HG03520 (cell line): ENCODE measurements at regions not wholly inside any gene's neighbourhood (a gene's known extent, or its start where the extent isn't known, plus 50 kb on each side); places are given as distances from the start of the nearest gene placed in this dataset.
"Not testable (repeated sequence)": the region's sequence is repeated elsewhere in the genome, so short reads cannot be mapped to it uniquely, and the experiment has no call there.

ENCODE experiments used
- ATAC-seq: cut with Tn5 transposase; IDR thresholded peaks from one replicate; pipeline ENCODE4 v1.9.1; 2021; ENCODE audit warnings: mild to moderate bottlenecking, moderate library complexity; ENCODE audit not compliant: unreplicated experiment

GRCh38 chr21:10402461-10402860 is 118.9 kb upstream of the TPTE start:
- ATAC-seq: not testable (repeated sequence)

GRCh38 chr21:10405331-10405730 is 116.1 kb upstream of the TPTE start:
- ATAC-seq: not testable (repeated sequence)

DNA sequence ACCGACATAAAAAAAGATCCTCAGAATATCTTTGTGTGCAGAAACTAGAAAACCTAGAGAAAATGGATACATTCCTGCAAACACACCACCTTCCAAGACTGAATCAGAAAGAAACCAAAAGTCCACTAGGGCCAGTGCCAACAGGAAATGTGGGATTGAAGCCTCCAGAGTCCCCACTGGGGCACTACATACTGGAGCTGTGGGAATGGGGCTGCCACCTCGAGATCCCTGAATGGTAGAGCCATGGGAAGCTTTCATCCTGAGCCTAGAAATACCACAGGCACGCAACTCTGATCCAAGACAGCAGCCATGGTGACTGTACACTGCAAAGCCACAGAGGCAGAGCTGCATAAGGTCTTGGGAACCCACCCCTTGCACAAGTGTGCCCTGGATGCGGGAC is 111.6 kb upstream of the TPTE start:
- not testable (repeated sequence) for ATAC-seq

- ATAC-seq: not testable (repeated sequence)
Measured at GRCh38 chr21:10410354-10410929, 110.9 kb upstream of the TPTE start.

DNA sequence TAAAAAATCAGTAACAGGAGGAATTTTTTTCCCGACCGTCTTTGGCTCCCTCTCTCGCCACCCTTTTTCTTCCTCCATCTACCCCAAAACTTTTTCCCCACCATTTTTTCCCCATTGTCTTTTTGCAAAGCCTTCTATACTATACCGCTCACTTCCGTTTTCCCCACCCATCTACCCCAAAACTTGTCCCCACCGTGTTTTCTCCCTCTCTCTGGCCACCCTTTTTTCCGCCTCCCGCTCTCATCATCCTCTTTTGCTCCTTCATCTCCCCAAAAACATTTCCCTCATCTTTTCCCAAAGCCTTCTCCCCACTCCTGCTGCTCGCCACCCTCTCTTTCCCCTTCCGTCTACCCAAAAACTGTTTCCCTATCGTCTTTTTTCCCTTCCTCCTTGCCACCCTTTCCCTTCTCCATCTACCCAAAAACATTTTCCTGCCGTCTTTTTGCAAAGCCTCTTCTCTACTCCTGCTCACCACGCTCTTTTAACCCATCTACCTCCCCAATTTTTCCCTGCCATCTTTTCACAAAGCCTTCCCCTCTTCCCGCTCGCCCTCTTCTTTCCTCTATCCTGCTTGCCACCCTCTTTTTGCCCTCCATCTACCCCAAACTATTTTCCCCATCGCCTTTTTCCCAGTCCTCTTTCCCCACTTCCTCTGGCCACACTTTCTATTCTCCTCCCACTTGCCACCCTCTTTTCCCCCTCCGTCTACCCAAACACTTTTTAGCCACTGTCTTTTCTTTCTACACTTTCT is 109.4 kb upstream of the TPTE start:
- ATAC-seq: not testable (repeated sequence)

DNA sequence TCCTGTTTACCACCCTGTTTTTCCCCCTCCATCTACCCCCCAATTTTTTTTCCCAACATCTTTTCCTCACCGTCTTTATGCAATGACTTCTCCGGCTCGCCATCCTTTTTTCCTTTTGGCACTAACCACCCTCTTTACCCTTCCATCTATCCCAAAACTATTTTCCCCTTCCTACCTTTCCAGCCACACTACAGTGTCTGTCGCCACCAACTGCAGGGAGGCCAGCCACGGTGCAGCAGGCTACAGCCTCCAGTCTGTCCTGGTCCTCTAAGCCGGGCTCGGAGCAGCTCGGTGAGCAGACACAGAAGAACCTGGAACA is 108.5 kb upstream of the TPTE start:
- not testable (repeated sequence) for ATAC-seq

DNA sequence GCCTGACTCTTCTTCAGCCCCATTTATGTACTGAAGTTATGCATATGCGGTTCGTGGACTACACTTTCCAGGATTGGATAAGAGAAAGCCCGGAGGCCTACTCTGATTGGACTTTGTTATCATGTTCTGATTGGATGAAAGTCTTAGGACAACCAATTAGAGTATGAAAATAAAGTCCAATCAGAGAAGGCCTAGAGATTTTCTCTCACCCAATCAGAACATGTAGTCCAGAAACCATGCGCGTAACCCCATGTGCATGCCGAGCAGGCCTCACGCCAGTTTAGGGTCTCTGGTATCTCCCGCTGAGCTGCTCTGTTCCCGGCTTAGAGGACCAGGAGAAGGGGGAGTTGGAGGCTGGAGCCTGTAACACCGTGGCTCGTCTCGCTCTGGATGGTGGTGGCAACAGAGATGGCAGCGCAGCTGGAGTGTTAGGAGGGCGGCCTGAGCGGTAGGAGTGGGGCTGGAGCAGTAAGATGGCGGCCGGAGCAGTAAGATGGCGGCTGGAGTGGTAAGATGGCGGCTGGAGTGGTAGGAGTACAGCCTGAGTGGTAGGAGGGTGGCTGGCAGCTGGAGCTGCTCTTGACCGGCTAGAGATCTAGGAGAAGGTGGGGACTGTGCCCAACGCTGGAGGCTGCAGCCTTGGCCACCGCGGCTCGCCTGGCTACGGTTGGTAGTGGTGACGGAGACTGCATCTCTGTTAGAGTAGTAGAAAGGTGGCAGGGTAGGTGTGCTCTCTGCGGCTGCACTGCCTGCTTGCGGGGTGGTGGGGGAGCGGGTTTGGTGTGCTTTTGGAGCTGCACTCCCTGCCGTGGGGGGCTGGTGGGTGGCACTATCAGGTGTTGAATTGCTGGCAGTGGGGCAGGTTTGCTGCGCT is 107.9 kb upstream of the TPTE start:
- not testable (repeated sequence) for ATAC-seq

DNA sequence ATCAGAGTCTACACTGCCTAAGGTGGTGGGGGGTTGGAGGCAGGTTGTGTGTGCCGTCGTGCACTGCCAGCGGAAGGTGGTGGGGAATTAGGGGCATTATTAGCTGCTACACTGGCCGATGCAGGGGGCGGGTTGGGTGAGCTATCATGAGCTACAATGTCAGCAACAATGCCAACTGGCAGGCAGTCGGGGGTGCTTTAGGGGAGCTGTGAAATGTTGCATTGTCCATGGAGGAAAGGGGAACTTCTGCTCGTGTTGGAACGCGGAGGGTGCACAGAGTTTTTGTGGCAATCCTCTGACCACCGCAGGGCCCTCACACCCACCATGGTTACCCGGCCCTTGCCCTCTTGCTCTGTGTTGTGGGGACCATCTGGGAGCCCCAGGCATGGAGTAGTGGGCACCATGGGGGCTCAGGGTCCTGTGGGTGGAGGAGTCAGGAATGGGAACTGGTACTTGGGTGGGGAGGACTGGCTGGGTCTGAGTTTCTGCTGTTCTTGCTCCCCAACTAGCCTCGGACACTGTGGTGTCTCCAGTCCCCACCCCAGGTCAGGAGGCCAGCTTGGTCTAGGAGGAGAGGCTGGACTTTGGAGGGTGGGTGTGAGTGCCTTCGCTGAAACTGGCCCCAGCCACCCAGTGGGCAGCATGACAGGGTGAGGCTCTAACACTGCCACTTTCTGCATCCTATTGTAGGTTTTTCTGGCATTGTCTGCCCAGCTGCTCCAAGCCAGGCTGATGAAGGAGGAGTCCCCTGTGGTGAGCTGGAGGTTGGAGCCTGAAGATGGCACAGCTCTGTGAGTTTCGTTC is 107.1 kb upstream of the TPTE start:
- ATAC-seq: not testable (repeated sequence)

DNA sequence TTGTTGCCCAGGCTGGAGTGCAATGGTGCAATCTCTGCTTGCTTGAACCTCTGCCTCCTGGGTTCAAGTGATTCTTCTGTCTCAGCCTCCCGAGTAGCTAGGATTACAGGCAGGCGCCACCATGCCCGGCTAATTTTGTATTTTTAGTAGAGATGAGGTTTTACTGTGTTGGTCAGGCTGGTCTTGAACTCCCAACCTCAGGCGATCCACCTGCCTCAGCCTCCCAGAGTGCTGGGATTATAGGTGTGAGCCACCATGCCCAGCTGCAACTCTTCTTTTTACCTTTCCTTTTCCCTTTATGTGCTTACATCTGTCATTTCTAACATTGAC is 106.5 kb upstream of the TPTE start:
- not testable (repeated sequence) for ATAC-seq

GRCh38 chr21:10415456-10415855 is 105.9 kb upstream of the TPTE start:
- not testable (repeated sequence) for ATAC-seq

- not testable (repeated sequence) for ATAC-seq
Measured at GRCh38 chr21:10415859-10416258, 105.5 kb upstream of the TPTE start.

DNA sequence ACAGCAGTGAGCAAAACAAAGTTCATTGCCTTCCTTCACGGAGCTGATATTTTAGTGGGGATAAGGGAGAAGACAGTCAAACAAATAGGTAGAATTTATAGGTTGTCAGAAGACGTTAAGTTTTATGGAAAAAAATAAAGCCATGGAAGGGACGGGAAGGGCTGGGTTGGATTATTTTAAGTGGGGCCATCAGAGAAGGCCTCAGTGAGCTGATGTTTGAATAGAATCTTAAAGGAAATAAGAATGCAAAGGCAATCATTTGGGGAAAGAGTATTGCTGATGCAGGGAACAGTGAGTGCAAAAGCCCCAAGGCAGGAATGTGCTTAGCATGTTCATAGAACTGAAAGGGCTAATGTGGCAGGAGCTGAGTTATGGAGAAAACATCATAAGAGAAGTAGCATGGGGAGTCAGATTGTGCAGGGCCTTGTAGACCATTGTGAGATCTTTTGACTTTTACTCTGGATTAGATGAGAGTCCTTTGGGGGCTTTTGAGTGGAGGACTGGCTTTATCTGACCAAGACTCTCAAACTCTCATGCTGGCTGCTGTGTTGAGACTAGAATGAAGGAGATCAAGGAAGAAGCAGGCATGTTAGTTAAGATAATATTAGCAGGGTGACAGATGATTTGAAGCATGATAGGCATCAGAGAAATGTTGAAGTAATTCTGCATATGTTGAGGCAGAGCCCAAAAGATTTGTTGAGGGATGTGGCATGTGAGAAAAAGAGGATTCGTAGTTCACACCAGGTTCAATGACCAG is 104.5 kb upstream of the TPTE start:
- ATAC-seq: not testable (repeated sequence)

GRCh38 chr21:10417551-10418002 is 103.8 kb upstream of the TPTE start:
- not testable (repeated sequence) for ATAC-seq

DNA sequence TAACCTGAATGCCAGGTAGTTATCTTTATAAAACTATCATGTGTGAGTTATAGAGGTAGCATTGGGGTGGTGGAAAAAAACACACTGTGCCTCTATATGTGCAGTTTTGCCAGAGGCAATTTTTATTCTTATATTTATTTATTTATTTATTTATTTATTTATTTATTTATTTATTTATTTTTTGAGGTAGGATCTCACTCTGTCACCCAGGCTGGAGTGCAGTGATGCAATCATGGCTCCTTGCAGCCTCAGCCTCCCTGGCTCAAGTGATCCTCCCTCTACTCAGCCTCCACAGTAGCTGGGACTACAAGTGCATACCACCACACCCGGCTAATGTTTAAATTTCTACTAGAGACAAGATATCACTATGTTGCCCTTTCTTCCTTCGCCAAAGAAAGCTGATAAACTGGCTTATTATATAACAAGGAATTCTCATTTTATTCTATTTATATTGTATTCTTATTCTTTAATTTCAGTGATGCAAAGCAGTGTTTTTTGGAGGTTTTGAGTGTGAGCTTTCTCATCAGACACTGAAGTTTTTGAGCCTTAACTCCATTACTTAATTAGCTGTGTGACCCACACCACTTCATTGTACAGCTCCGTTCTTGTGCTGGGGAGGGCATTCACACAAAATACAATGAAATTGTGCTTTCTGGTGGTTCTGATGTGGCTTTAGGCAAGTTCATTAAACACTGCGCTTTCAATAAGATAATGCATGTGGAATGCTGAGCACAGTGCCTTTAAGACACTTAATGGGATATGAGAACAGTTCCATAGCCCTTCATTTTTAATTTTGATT is 102.9 kb upstream of the TPTE start:
- not testable (repeated sequence) for ATAC-seq

DNA sequence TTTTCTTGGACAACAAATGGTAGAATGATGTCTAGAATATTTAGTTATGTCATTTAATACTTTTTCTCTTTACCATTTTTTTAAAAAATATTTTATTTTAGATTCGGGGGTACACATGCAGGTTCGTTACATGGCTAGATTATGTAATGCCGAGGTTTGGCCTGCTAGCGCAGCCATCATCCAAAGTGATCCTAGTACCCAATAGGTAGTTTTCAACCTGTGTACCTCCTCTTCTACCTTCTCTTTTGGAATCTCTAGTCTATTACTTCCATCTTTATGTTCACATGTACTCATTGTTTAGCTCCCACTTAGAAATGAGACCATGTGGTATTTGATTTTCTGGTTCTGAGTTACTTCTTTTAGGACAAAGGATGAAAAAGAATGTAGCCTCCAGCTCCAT is 100.2 kb upstream of the TPTE start:
- not testable (repeated sequence) for ATAC-seq

DNA sequence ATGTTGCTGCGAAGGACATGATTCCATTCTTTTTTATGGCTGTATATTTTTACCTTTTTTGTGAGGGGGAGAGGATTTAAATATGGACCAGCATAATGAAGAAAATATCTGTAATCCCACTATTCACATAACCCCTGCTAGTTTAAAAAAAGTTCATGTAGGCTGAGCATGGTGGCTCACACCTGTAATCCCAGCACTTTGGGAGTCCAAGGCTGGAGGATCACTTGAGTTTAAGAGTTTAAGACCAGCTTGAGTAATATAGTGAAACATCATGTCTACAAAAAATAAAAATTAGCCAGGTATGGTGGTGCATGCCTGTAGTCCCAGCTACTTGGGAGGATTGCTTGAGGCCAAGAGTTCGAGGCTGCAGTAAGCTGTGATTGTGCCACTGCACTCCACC is 99.8 kb upstream of the TPTE start:
- ATAC-seq: not testable (repeated sequence)

DNA sequence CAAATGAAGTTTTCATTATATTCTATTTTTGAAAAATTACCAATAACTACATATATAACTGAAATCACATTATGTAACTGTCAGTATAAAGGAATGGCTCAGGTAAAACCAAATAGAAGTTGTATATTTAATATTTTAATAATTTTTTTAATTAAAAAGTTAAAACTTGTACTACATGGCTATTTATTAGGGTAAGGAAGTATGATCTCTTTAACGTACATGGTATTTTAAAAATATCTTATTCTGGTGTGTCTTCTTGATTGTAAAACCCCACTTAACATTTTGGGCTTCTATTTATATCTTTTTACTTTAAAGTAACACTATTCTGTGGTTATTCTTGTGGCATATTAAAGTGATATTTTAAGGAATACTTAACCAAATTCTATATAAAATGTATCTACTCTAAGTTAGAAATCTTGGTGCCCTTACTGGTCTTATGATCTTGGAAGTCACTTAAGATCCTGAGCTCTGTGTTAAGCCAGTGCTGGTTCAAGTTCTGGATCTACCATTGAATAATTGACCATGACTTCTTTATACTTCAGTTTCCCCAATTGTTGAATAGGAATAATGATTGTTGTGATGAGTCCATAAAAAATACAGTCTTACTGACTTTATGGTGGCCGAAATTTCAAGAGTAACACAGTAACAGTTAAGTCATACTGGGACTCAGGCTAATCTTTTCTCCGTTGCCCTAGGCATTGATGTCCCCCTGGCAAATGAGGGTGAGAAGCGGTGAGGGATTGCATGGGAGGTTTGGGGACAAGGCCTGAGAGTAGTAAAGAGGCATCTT is 97.1 kb upstream of the TPTE start:
- ATAC-seq: not testable (repeated sequence)

DNA sequence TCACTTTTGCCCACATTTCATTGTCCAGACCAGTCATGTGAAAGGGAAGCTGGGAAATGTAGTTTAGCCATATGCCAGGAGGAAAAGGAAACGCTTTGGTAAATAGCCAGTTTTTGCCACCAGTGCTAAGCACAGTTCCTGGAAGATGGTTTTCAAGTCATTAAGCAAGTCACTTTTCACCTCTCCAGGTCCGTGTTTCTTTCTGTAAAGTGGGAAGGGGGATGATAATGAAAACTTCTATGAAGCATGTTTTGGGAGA is 96.6 kb upstream of the TPTE start:
- ATAC-seq: not testable (repeated sequence)

- no peak for ATAC-seq
Measured at GRCh38 chr21:10425856-10426255, 95.5 kb upstream of the TPTE start.
